ENCODE measurements at regions not wholly inside any gene's neighbourhood (a gene's known extent, or its start where the extent isn't known, plus 50 kb on each side); places are given as distances from the start of the nearest gene placed in this dataset.

DNA sequence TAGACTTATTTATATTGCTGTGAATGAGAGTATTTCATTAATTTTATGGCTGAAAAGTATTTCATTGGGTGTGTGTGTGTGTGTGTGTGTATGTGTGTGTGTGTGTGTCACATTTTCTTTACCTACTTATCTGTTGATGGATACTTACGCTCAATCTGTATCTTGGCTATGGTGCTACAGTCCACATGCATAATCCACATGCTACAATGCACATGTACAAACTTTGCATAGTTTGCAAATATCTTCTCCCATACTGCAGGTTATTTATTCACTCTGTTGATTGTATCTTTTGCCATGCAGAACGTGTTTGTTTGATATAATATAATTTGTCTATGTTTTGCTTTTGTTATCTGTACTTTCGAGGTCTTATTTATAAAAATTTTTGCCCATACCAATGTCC lies 167.8 kb downstream of the RAB28 start:
- Histone ChIP-seq H3K36me3 (no peaks in the 10 kb centered on the region), H3K4me1 (ENCODE audit: control insufficient read depth in 1 of 2, low read depth in 2 of 2) (no peaks in the 10 kb centered on the region), H3K27me3 (replicated peaks; ENCODE audit: insufficient read depth) (no peaks in the 10 kb centered on the region), H3K27ac (no peak overlapping the region), H3K4me3 (no peak overlapping the region), H3K9me3 (no peaks in the 10 kb centered on the region)
- TF ChIP-seq, protein P1, sequence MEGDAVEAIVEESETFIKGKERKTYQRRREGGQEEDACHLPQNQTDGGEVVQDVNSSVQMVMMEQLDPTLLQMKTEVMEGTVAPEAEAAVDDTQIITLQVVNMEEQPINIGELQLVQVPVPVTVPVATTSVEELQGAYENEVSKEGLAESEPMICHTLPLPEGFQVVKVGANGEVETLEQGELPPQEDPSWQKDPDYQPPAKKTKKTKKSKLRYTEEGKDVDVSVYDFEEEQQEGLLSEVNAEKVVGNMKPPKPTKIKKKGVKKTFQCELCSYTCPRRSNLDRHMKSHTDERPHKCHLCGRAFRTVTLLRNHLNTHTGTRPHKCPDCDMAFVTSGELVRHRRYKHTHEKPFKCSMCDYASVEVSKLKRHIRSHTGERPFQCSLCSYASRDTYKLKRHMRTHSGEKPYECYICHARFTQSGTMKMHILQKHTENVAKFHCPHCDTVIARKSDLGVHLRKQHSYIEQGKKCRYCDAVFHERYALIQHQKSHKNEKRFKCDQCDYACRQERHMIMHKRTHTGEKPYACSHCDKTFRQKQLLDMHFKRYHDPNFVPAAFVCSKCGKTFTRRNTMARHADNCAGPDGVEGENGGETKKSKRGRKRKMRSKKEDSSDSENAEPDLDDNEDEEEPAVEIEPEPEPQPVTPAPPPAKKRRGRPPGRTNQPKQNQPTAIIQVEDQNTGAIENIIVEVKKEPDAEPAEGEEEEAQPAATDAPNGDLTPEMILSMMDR (IDR thresholded peaks at IDR 0.05) = no peak
- DNase-seq (ENCODE audit: low spot score) (no peak), ATAC-seq (ENCODE audit: insufficient number of reproducible peaks, low FRiP score, low read depth) (no peak)

DNA sequence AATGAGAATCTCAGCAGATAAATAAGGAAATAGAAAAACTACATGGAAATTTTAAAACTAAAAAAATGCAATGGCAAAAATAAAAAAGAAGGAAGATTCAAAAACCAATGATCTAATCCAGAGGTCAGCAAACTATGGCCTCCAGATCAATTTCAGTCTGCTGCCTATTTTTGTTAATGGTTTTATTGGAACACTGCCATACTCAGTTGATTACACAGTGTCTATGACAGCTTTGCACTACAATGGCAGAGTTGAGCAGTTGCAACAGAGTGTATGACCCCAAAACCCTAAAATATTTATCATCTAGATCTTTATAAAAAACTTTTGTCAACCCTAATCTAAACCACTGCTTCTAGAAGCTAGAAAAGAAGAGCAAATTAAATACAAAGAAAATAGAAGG lies 170.3 kb downstream of the RAB28 start:
- TF ChIP-seq, protein P1 (IDR thresholded peaks at IDR 0.05) = no peak
- no peak for ATAC-seq (ENCODE audit: insufficient number of reproducible peaks, low FRiP score, low read depth)

DNA sequence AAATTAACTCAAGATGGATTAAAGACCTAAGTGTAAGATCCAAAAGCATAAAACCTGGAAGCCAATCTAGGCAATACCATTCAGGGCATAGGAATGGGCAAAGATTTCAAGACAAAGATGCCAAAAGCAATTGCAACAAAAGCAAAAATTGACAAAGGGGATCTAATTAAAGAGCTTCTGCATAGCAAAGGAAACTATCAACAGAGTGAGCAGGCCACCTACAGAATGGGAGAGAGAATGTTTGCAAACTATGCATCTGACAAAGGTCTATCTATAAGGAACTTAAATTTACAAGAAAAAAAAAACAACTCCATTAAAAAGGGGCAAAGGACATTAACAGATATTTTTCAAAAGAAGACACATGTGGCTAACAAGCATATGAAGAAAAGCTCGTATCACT lies 171.9 kb downstream of the RAB28 start:
- Histone ChIP-seq H3K27me3 (replicated peaks; ENCODE audit: insufficient read depth) (no peaks in the 10 kb centered on the region), H3K9me3 (no peaks in the 10 kb centered on the region), H3K4me3 (no peak overlapping the region), H3K36me3 (no peaks in the 10 kb centered on the region), H3K27ac (no peak overlapping the region), H3K4me1 (ENCODE audit: control insufficient read depth in 1 of 2, low read depth in 2 of 2) (no peaks in the 10 kb centered on the region)
- DNase-seq (ENCODE audit: low spot score) (no peak), ATAC-seq (ENCODE audit: insufficient number of reproducible peaks, low FRiP score, low read depth) (no peak)
- TF ChIP-seq, protein P1 (IDR thresholded peaks at IDR 0.05) = no peak

More for the DNA sequence above, 170.3 kb downstream of the RAB28 start:
- Histone ChIP-seq H3K27me3 (replicated peaks; ENCODE audit: insufficient read depth) (no peaks in the 10 kb centered on the region), H3K4me1 (ENCODE audit: control insufficient read depth in 1 of 2, low read depth in 2 of 2) (no peaks in the 10 kb centered on the region), H3K9me3 (no peaks in the 10 kb centered on the region), H3K27ac (no peak overlapping the region), H3K36me3 (no peaks in the 10 kb centered on the region), H3K4me3 (no peak overlapping the region)
- DNase-seq (ENCODE audit: low spot score) = no peak

DNA sequence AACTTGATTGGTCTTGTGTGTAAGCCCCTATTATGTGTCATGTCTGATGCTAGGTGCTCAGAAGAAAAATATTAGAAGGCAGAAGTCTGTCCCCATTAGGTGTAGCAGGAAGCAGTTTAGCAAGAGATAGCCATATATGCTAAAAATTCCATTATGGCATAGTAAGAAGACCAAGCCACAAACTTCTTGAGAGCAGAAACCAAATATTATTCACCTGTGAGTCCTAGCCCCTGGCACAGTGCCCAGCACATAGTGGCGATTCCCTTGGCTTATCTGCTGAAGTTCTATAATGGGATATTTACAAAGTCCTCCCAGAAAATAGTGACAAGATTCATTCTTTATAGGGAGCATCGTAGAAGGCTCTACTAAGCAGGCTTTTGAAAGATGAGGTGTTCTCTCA lies 174.4 kb downstream of the RAB28 start:
- ATAC-seq (ENCODE audit: insufficient number of reproducible peaks, low FRiP score, low read depth) (no peak), DNase-seq (ENCODE audit: low spot score) (no peak)
- Histone ChIP-seq H3K4me3 (no peak overlapping the region), H3K4me1 (ENCODE audit: control insufficient read depth in 1 of 2, low read depth in 2 of 2) (no peaks in the 10 kb centered on the region), H3K27me3 (replicated peaks; ENCODE audit: insufficient read depth) (no peaks in the 10 kb centered on the region), H3K9me3 (no peaks in the 10 kb centered on the region), H3K36me3 (no peaks in the 10 kb centered on the region), H3K27ac (no peak overlapping the region)
- TF ChIP-seq, protein P1 (IDR thresholded peaks at IDR 0.05) = no peak

DNA sequence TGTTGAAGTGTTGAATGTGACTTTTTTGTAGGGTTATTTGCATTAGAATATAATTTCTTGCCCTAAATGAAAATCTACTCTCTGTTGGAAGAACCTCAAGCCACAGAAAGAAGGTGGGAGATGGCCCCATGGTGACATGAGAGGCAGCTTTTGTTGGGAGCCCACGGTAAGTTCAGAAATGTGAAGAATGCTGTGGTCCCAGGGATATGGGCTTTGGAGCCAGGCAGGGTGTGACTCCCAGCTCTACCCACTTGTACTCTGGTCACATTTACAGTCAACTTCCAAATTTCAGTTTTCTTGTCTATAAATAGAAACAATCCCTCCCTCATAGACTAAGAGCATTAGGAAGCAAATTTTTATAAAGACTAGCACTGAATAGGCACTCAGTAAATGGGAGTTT lies 177.8 kb downstream of the RAB28 start:
- H3K4me1 ChIP-seq (ENCODE audit: control insufficient read depth in 1 of 2, low read depth in 2 of 2) = no peaks in the 10 kb centered on the region
- H3K27ac ChIP-seq = no peak overlapping the region
- no peaks in the 10 kb centered on the region for H3K36me3 ChIP-seq
- TF ChIP-seq, protein P1 (IDR thresholded peaks at IDR 0.05) = no peak
- H3K27me3 ChIP-seq (replicated peaks; ENCODE audit: insufficient read depth) = no peaks in the 10 kb centered on the region
- no peaks in the 10 kb centered on the region for H3K9me3 ChIP-seq
- ATAC-seq (ENCODE audit: insufficient number of reproducible peaks, low FRiP score, low read depth) (no peak), DNase-seq (ENCODE audit: low spot score) (no peak)
- no peak overlapping the region for H3K4me3 ChIP-seq
